Motor neuron (in vitro differentiated cells): ENCODE measurements at regions not wholly inside any gene's neighbourhood (a gene's known extent, or its start where the extent isn't known, plus 50 kb on each side); places are given as distances from the start of the nearest gene placed in this dataset.
"Not testable (repeated sequence)": the region's sequence is repeated elsewhere in the genome, so short reads cannot be mapped to it uniquely, and the experiment has no call there.

Source experiments
- ATAC-seq, 8 experiments: fragments of 200-7000 bp; cut with Tn5 transposase; replicated peaks in 6 of 8; 2 replicates each; pipeline ENCODE4 v1.8.0; 2021; ENCODE audit warnings: mild to moderate bottlenecking in 8 of 8, moderate library complexity in 8 of 8
- H3K27ac ChIP-seq, 2 donors: fragments of 250-450 bp; sonication (Bioruptor Pico); 2 replicates each; pipeline ENCODE4 v1.9.0; 2021; ENCODE audit warnings: antibody characterized with exemption in 2 of 2, mild to moderate bottlenecking in 2 of 2, moderate library complexity in 1 of 2
- H3K4me1 ChIP-seq, 2 donors: fragments of 250-450 bp; sonication (Bioruptor Pico); replicated peaks in 1 of 2; 2 replicates each; pipeline ENCODE4 v1.6.1; 2021; ENCODE audit warnings: antibody characterized with exemption in 2 of 2, mild to moderate bottlenecking in 2 of 2, moderate library complexity in 1 of 2
- H3K4me3 ChIP-seq, 5 donors: fragments of 250-450 bp; sonication (Bioruptor Pico); 2 replicates each; pipeline ENCODE4 v1.9.0; 2021; ENCODE audit warnings: antibody characterized with exemption in 5 of 5, mild to moderate bottlenecking in 5 of 5, moderate library complexity in 4 of 5
- WGBS, 10 experiments: fragments of 450-650 bp; shearing (Covaris generic); methylation state at CpG; one replicate each; pipeline ENCODE4 v1.0.0; 2022; 5-methylcytosine and 5-hydroxymethylcytosine counted together
- in situ Hi-C, 9 experiments: fragments of 400-800 bp; cut with MboI; loops; one replicate each; pipeline ENCODE4 v1.15.0; 2021; ENCODE audit warnings: low sequenced_read_pairs in 9 of 9, low pct_unique_long_range_greater_than_20kb in 2 of 9; ENCODE audit not compliant: unreplicated experiment in 9 of 9

GRCh38 chrX:40391662-40392061 lies 189.1 kb upstream of the ATP6AP2 start:
- no peak overlapping the region for H3K27ac ChIP-seq
- ATAC-seq = no peak
- 20 to 100% (median 27%) methylated on average over 1 to 3 of the region's 3 CpGs; no CpG with 5 or more reads in 7 of the 10 experiments for WGBS, 10 experiments
- in situ Hi-C loops = no loop called here
- H3K4me3 ChIP-seq = no peak overlapping the region
- no peaks in the 10 kb centered on the region for H3K4me1 ChIP-seq

- in situ Hi-C loops = no loop called here
- H3K4me1 ChIP-seq = no peaks in the 10 kb centered on the region
- no peak for ATAC-seq
- WGBS, 10 experiments = 54 to 100% (median 80%) methylated on average over 1 to 2 of the region's 2 CpGs; no CpG with 5 or more reads in 7 of the 10 experiments
- H3K27ac ChIP-seq = no peak overlapping the region
- H3K4me3 ChIP-seq = no peak overlapping the region
These were observed 191.2 kb upstream of the ATP6AP2 start for GRCh38 chrX:40389555-40389954.

GRCh38 chrX:40388441-40388840 lies 192.3 kb upstream of the ATP6AP2 start:
- 42 to 100% (median 55%) methylated on average over 1 to 4 of the region's 5 CpGs; no CpG with 5 or more reads in 7 of the 10 experiments for WGBS, 10 experiments
- Histone ChIP-seq H3K27ac (no peak overlapping the region), H3K4me1 (no peaks in the 10 kb centered on the region), H3K4me3 (no peak overlapping the region)
- in situ Hi-C loops = no loop called here
- ATAC-seq = no peak

- in situ Hi-C loops, H3K27ac ChIP-seq, H3K4me3 ChIP-seq, ATAC-seq, H3K4me1 ChIP-seq: not testable (repeated sequence)
- WGBS, 10 experiments = 29 to 64% methylated on average over 1 to 3 of the region's 9 CpGs; no CpG with 5 or more reads in 8 of the 10 experiments
These were observed 192.9 kb upstream of the ATP6AP2 start for GRCh38 chrX:40387869-40388268.

- in situ Hi-C loops, H3K27ac ChIP-seq, ATAC-seq, H3K4me3 ChIP-seq, H3K4me1 ChIP-seq: not testable (repeated sequence)
- WGBS, 10 experiments = 80% methylated on average over 1 of the region's 7 CpGs; no CpG with 5 or more reads in 9 of the 10 experiments
These were observed 193.5 kb upstream of the ATP6AP2 start for GRCh38 chrX:40387311-40387710.

GRCh38 chrX:40385682-40386081 lies 195.1 kb upstream of the ATP6AP2 start:
- WGBS, 10 experiments = 0 to 63% (median 52%) methylated on average over 1 to 3 of the region's 3 CpGs; no CpG with 5 or more reads in 5 of the 10 experiments
- in situ Hi-C loops = no loop called here
- Histone ChIP-seq H3K4me3 (no peak overlapping the region), H3K27ac (no peak overlapping the region), H3K4me1 (peaks cover 5 to 6% of the 10 kb centered on the region in 2 donors)
- ATAC-seq = no peak

GRCh38 chrX:40385256-40385655 lies 195.5 kb upstream of the ATP6AP2 start:
- WGBS, 10 experiments = 25 to 70% (median 63%) methylated on average over 2 to 6 of the region's 10 CpGs; no CpG with 5 or more reads in 7 of the 10 experiments
- no peak overlapping the region for H3K27ac ChIP-seq
- no peak for ATAC-seq
- H3K4me3 ChIP-seq = no peak overlapping the region
- peaks cover 9 to 10% of the 10 kb centered on the region in 2 donors for H3K4me1 ChIP-seq
- in situ Hi-C loops = no loop called here

GRCh38 chrX:40383969-40384368 lies 196.8 kb upstream of the ATP6AP2 start:
- Histone ChIP-seq H3K27ac (no peak overlapping the region), H3K4me3 (no peak overlapping the region), H3K4me1 (peaks cover 14 to 15% of the 10 kb centered on the region in 2 donors)
- WGBS, 10 experiments = 32% methylated on average over 2 of the region's 4 CpGs; no CpG with 5 or more reads in 9 of the 10 experiments
- ATAC-seq = no peak
- in situ Hi-C loops = no loop called here

- ATAC-seq = no peak
These were observed 197.4 kb upstream of the ATP6AP2 start for GRCh38 chrX:40383360-40383759.

GRCh38 chrX:40380655-40381488 lies 199.9 kb upstream of the ATP6AP2 start:
- Histone ChIP-seq H3K4me3 (no peak overlapping the region), H3K4me1 (peaks cover 14 to 15% of the 10 kb centered on the region in 2 donors), H3K27ac (peak overlapping the region; percentile 39 to 57)
- in situ Hi-C loops = no loop called here
- WGBS, 10 experiments = 0 to 100% (median 80%) methylated on average over 1 to 7 of the region's 16 CpGs; no CpG with 5 or more reads in 4 of the 10 experiments
- ATAC-seq = peak in 6 of 8 experiments; percentile 76 to 94 (median 82)

More at GRCh38 chrX:40383360-40383759, 197.4 kb upstream of the ATP6AP2 start:
- peaks cover 14 to 15% of the 10 kb centered on the region in 2 donors for H3K4me1 ChIP-seq
- in situ Hi-C loops = no loop called here
- no peak overlapping the region for H3K27ac ChIP-seq
- 20 to 100% (median 52%) methylated on average over 1 to 3 of the region's 6 CpGs; no CpG with 5 or more reads in 7 of the 10 experiments for WGBS, 10 experiments
- H3K4me3 ChIP-seq = no peak overlapping the region

GRCh38 chrX:40377684-40378083 lies 203.1 kb upstream of the ATP6AP2 start:
- Histone ChIP-seq H3K4me3 (no peak overlapping the region), H3K4me1 (peaks cover 14 to 15% of the 10 kb centered on the region in 2 donors), H3K27ac (no peak overlapping the region)
- no peak for ATAC-seq
- in situ Hi-C loops = no loop called here
- 50 to 86% methylated on average over 1 of the region's 1 CpG; no CpG with 5 or more reads in 8 of the 10 experiments for WGBS, 10 experiments

GRCh38 chrX:40374486-40374885 lies 206.3 kb upstream of the ATP6AP2 start:
- H3K4me1 ChIP-seq = no peaks in the 10 kb centered on the region
- ATAC-seq = no peak
- WGBS, 10 experiments = 29% methylated on average over 1 of the region's 2 CpGs; no CpG with 5 or more reads in 9 of the 10 experiments
- no peak overlapping the region for H3K4me3 ChIP-seq
- H3K27ac ChIP-seq = no peak overlapping the region
- in situ Hi-C loops = no loop called here

- ATAC-seq = no peak
- Histone ChIP-seq H3K27ac (no peak overlapping the region), H3K4me3 (no peak overlapping the region), H3K4me1 (no peaks in the 10 kb centered on the region)
- in situ Hi-C loops = no loop called here
These were observed 207.1 kb upstream of the ATP6AP2 start for GRCh38 chrX:40373641-40374040.
